H9 (cell line): ENCODE measurements at regions not wholly inside any gene's neighbourhood (a gene's known extent, or its start where the extent isn't known, plus 50 kb on each side); places are given as distances from the start of the nearest gene placed in this dataset.

Experiments
- DNase-seq: peaks from one replicate; pipeline ENCODE4 v3.0.0-alpha.2; 2017
- H2AFZ ChIP-seq: one replicate; pipeline ENCODE4 v1.6.1; 2013; ENCODE audit warnings: mild to moderate bottlenecking, low read length, control low read depth, moderate library complexity
- H2AK5ac ChIP-seq: 2 replicates; pipeline ENCODE4 v1.6.1; 2013; ENCODE audit warnings: low read length, control low read depth, mixed read lengths; ENCODE audit not compliant: insufficient read length
- H2BK120ac ChIP-seq: one replicate; pipeline ENCODE4 v1.6.1; 2013; ENCODE audit warnings: low read depth, mild to moderate bottlenecking, low read length, control low read depth, inconsistent platforms; ENCODE audit not compliant: poor library complexity, severe bottlenecking
- H2BK12ac ChIP-seq: 2 replicates; pipeline ENCODE4 v1.6.1; 2013; ENCODE audit warnings: low read length, control low read depth, mixed read lengths, low read depth; ENCODE audit not compliant: insufficient read length
- H2BK15ac ChIP-seq: 2 replicates; pipeline ENCODE4 v1.6.1; 2013; ENCODE audit warnings: low read depth, low read length, control low read depth
- H2BK20ac ChIP-seq: one replicate; pipeline ENCODE4 v1.6.1; 2013; ENCODE audit warnings: low read depth, mild to moderate bottlenecking, low read length, control low read depth, inconsistent platforms; ENCODE audit not compliant: poor library complexity, severe bottlenecking
- H2BK5ac ChIP-seq: 2 replicates; pipeline ENCODE4 v1.6.1; 2013; ENCODE audit warnings: low read length, control low read depth, mixed read lengths; ENCODE audit not compliant: insufficient read length
- H3K14ac ChIP-seq: 2 replicates; pipeline ENCODE4 v1.6.1; 2013; ENCODE audit warnings: low read length, control low read depth; ENCODE audit not compliant: insufficient read depth
- H3K18ac ChIP-seq: 2 replicates; pipeline ENCODE4 v1.6.1; 2013; ENCODE audit warnings: low read depth, mild to moderate bottlenecking, mixed read lengths, low read length, control low read depth; ENCODE audit not compliant: insufficient read length
- H3K23ac ChIP-seq: 2 replicates; pipeline ENCODE4 v1.6.1; 2013; ENCODE audit warnings: low read length, control low read depth, mixed read lengths, low read depth; ENCODE audit not compliant: insufficient read length
- H3K23me2 ChIP-seq: 2 replicates; pipeline ENCODE4 v1.6.1; 2013; ENCODE audit warnings: low read depth, mild to moderate bottlenecking, mixed read lengths, low read length, control low read depth; ENCODE audit not compliant: insufficient read length, poor library complexity, severe bottlenecking
- H3K27ac ChIP-seq: 2 replicates; pipeline ENCODE4 v1.5.1; 2013; ENCODE audit warnings: low read length, control low read depth, mixed read lengths, low read depth; ENCODE audit not compliant: insufficient read length
- H3K27me3 ChIP-seq: 2 replicates; pipeline ENCODE4 v1.6.1; 2013; ENCODE audit warnings: low read length, control low read depth, inconsistent platforms; ENCODE audit not compliant: insufficient read depth
- H3K4ac ChIP-seq: 2 replicates; pipeline ENCODE4 v1.6.1; 2013; ENCODE audit warnings: low read depth, mild to moderate bottlenecking, control low read depth, inconsistent platforms, low read length, moderate library complexity
- H3K4me1 ChIP-seq: 2 replicates; pipeline ENCODE4 v1.6.1; 2013; ENCODE audit warnings: low read length, control low read depth, inconsistent platforms; ENCODE audit not compliant: insufficient read depth
- H3K4me2 ChIP-seq: 2 replicates; pipeline ENCODE4 v1.6.1; 2013; ENCODE audit warnings: low read length, control low read depth, mixed read lengths; ENCODE audit not compliant: insufficient read length, insufficient read depth
- H3K56ac ChIP-seq: 2 replicates; pipeline ENCODE4 v1.6.1; 2013; ENCODE audit warnings: low read depth, mild to moderate bottlenecking, mixed read lengths, low read length, control low read depth; ENCODE audit not compliant: insufficient read length
- H3K79me1 ChIP-seq: 2 replicates; pipeline ENCODE4 v1.6.1; 2013; ENCODE audit warnings: low read depth, mild to moderate bottlenecking, moderate library complexity, low read length, control low read depth, inconsistent platforms; ENCODE audit not compliant: insufficient read depth, poor library complexity, severe bottlenecking
- H3K79me2 ChIP-seq: 2 replicates; pipeline ENCODE4 v1.6.1; 2013; ENCODE audit warnings: low read length, control low read depth, inconsistent platforms; ENCODE audit not compliant: insufficient read depth
- H3K9ac ChIP-seq: 2 replicates; pipeline ENCODE4 v1.6.1; 2013; ENCODE audit warnings: low read length, control low read depth, mixed read lengths; ENCODE audit not compliant: insufficient read length; ENCODE audit errors: extremely low read depth
- H3K9me3 ChIP-seq: one replicate; pipeline ENCODE4 v1.6.1; 2013; ENCODE audit warnings: low read depth, low read length, inconsistent platforms; ENCODE audit not compliant: control insufficient read depth
- H3T11ph ChIP-seq: one replicate; pipeline ENCODE4 v1.6.1; 2013; ENCODE audit warnings: mild to moderate bottlenecking, low read length, control low read depth, inconsistent platforms
- H4K20me1 ChIP-seq: one replicate; pipeline ENCODE4 v1.6.1; 2013; ENCODE audit not compliant: control insufficient read depth, insufficient read length, insufficient read depth
- H4K5ac ChIP-seq: 2 replicates; pipeline ENCODE4 v1.6.1; 2013; ENCODE audit warnings: low read depth, mild to moderate bottlenecking, mixed read lengths, low read length, control low read depth; ENCODE audit not compliant: insufficient read length
- H4K8ac ChIP-seq: replicated peaks from 2 replicates; pipeline ENCODE4 v1.6.1; 2013; ENCODE audit warnings: low read length, control low read depth, mixed read lengths, low read depth; ENCODE audit not compliant: insufficient read length
- H4K91ac ChIP-seq: 2 replicates; pipeline ENCODE4 v1.6.1; 2013; ENCODE audit warnings: low read depth, mild to moderate bottlenecking, moderate library complexity, mixed read lengths, low read length, control low read depth; ENCODE audit not compliant: insufficient read length
- H3K27ac Mint-ChIP-seq, 3 experiments: 2 replicates in 2 of 3; 3 replicates in 1 of 3; pipeline ENCODE4 v1.8.0; 2020 to 2021; ENCODE audit warnings: mixed read lengths in 3 of 3, mild to moderate bottlenecking in 1 of 3, moderate library complexity in 1 of 3
- H3K27me3 Mint-ChIP-seq: 2 replicates; pipeline ENCODE4 v1.8.0; 2021; ENCODE audit warnings: low read depth, mild to moderate bottlenecking, moderate library complexity, mixed read lengths
- H3K36me3 Mint-ChIP-seq, 3 experiments: 2 replicates in 2 of 3; 3 replicates in 1 of 3; pipeline ENCODE4 v1.8.0; 2020 to 2021; ENCODE audit warnings: low read depth in 3 of 3, mixed read lengths in 3 of 3; ENCODE audit not compliant: insufficient read depth in 1 of 3
- H3K4me1 Mint-ChIP-seq, 2 experiments: 2 replicates each; pipeline ENCODE4 v1.8.0; 2020; ENCODE audit warnings: mixed read lengths in 2 of 2
- H3K4me3 Mint-ChIP-seq, 2 experiments: 2 replicates in 1 of 2; 3 replicates in 1 of 2; pipeline ENCODE4 v1.8.0; 2020 to 2021; ENCODE audit warnings: mild to moderate bottlenecking in 2 of 2, mixed read lengths in 2 of 2, moderate library complexity in 1 of 2
- H3K9me3 Mint-ChIP-seq, 2 experiments: 2 replicates in 1 of 2; 3 replicates in 1 of 2; pipeline ENCODE4 v1.8.0; 2020; ENCODE audit warnings: mild to moderate bottlenecking in 2 of 2, mixed read lengths in 2 of 2, moderate library complexity in 1 of 2
- CTCF ChIP-seq: fragments of 200-600 bp; sonication (generic); conservative IDR thresholded peaks from 3 replicates; pipeline ENCODE4 v1.8.0; 2021; ENCODE audit warnings: antibody characterized with exemption, mild to moderate bottlenecking
- WGBS: extraction: QIAGEN DNeasy Blood & Tissue Kit; methylation state at CpG from one replicate; pipeline ENCODE4 v1.1.7; 2013; ENCODE audit warnings: missing lambda C conversion rate, low lambda C conversion rate, mixed read lengths; ENCODE audit not compliant: insufficient read length; ENCODE audit errors: extremely low coverage; 5-methylcytosine and 5-hydroxymethylcytosine counted together

- TF ChIP-seq CTCF, result no peak
- H2BK20ac ChIP-seq, result no peak overlapping the region
- no peak overlapping the region for H3K9ac ChIP-seq
- no peak overlapping the region for H4K8ac ChIP-seq
- H3K27me3 Mint-ChIP-seq, result no peaks in the 10 kb centered on the region
- no peak overlapping the region for H3K27ac ChIP-seq
- H3K79me1 ChIP-seq, result no peaks in the 10 kb centered on the region
- no peak overlapping the region for H2BK120ac ChIP-seq
- no peaks in the 10 kb centered on the region for H3K79me2 ChIP-seq
- H2AK5ac ChIP-seq, result no peak overlapping the region
- H3K36me3 Mint-ChIP-seq, result peaks cover 0 to 12% (median 3%) of the 10 kb centered on the region in 3 experiments; a peak in 2 of 7 replicates
- no peak overlapping the region for H2BK15ac ChIP-seq
- no peak overlapping the region for H3T11ph ChIP-seq
- H3K23me2 ChIP-seq, result no peaks in the 10 kb centered on the region
- no peak overlapping the region for H3K4ac ChIP-seq
- DNase-seq, result no peak
- no peaks in the 10 kb centered on the region for H3K4me1 ChIP-seq
- no peak overlapping the region for H4K91ac ChIP-seq
- H4K20me1 ChIP-seq, result no peaks in the 10 kb centered on the region
- WGBS, result no CpG with 5 or more reads among the region's 1 CpG
- no peaks in the 10 kb centered on the region for H3K27me3 ChIP-seq
- H2AFZ ChIP-seq, result no peak overlapping the region
- H3K9me3 ChIP-seq, result no peaks in the 10 kb centered on the region
- H3K4me2 ChIP-seq, result no peak overlapping the region
- H3K9me3 Mint-ChIP-seq, result peaks cover 3 to 4% of the 10 kb centered on the region in 2 experiments; a peak in 2 of 5 replicates
- peaks cover 6 to 23% of the 10 kb centered on the region in 2 experiments; a peak in 3 of 4 replicates for H3K4me1 Mint-ChIP-seq
- H3K27ac Mint-ChIP-seq, result no peak overlapping the region
- H3K56ac ChIP-seq, result no peak overlapping the region
- H3K18ac ChIP-seq, result no peak overlapping the region
- H2BK5ac ChIP-seq, result no peak overlapping the region
- no peak overlapping the region for H3K14ac ChIP-seq
- H4K5ac ChIP-seq, result no peak overlapping the region
- H3K4me3 Mint-ChIP-seq, result no peak overlapping the region
- H2BK12ac ChIP-seq, result no peak overlapping the region
- H3K23ac ChIP-seq, result no peak overlapping the region
These were observed 1146.9 kb downstream of the PDHA2 start for GRCh38 chr4:96986816-96987215.
